Esophagus muscularis mucosa (tissue), 4 donors: ENCODE measurements at regions not wholly inside any gene's neighbourhood (a gene's known extent, or its start where the extent isn't known, plus 50 kb on each side); places are given as distances from the start of the nearest gene placed in this dataset.
A peak's percentile ranks its signal among the peaks of the same experiment; 100 is the strongest.
"Not testable (repeated sequence)": the region's sequence is repeated elsewhere in the genome, so short reads cannot be mapped to it uniquely, and the experiment has no call there.

Source experiments
- DNase-seq: peaks from one replicate; pipeline ENCODE4 v3.0.0-alpha.2; 2017; ENCODE audit errors: extremely low spot score
- H3K27ac ChIP-seq, 4 donors: fragments of 200-600 bp; sonication (generic); replicated peaks in 1 of 4; 1 replicate in 3 of 4; 2 replicates in 1 of 4; pipeline ENCODE4 v1.5.1; 2016 to 2019; ENCODE audit warnings: mild to moderate bottlenecking in 1 of 4
- H3K27me3 ChIP-seq, 4 donors: fragments of 200-600 bp; sonication (generic); one replicate each; pipeline versions ENCODE4 v1.5.1 to v1.6.0; 2016 to 2019
- H3K36me3 ChIP-seq, 4 donors: fragments of 200-600 bp; sonication (generic); one replicate each; pipeline ENCODE4 v1.5.1; 2016 to 2019
- H3K4me1 ChIP-seq, 4 donors: fragments of 200-600 bp; sonication (generic); one replicate each; pipeline ENCODE4 v1.5.1; 2016 to 2019
- H3K4me3 ChIP-seq, 4 donors: fragments of 200-600 bp; sonication (generic); 1 replicate in 2 of 4; 2 replicates in 2 of 4; pipeline ENCODE4 v1.5.1; 2016 to 2019; ENCODE audit warnings: mild to moderate bottlenecking in 4 of 4, moderate library complexity in 1 of 4
- H3K9me3 ChIP-seq, 4 donors: fragments of 200-600 bp; sonication (generic); 1 replicate in 3 of 4; 2 replicates in 1 of 4; pipeline ENCODE4 v1.5.1; 2016 to 2019
- CTCF ChIP-seq, 3 experiments: fragments of 200-600 bp in 2 of 3; fragments of 450-650 bp in 1 of 3; sonication (generic) in 2 of 3; IDR thresholded peaks; one replicate each; pipeline ENCODE4 v1.5.1; 2017 to 2019; ENCODE audit warnings: antibody characterized with exemption in 3 of 3, mild to moderate bottlenecking in 2 of 3, moderate library complexity in 1 of 3
- POLR2AphosphoS5 ChIP-seq, 2 donors: sonication (generic); formaldehyde crosslinking; IDR thresholded peaks; one replicate each; pipeline ENCODE4 v1.6.1; 2017; ENCODE audit warnings: antibody characterized with exemption in 2 of 2
- WGBS: methylation state at CpG from one replicate; pipeline ENCODE4 v1.1.5; 2018; 5-methylcytosine and 5-hydroxymethylcytosine counted together
- intact Hi-C: fragments of 100-400 bp; cut with DNase I; formaldehyde crosslinking; loops from one replicate; pipeline ENCODE4 v1.15.1; 2023

- Histone ChIP-seq H3K4me3 (peak overlapping the region; percentile 47 to 66 (median 56)), H3K27ac (peak overlapping the region; percentile 33 to 57 (median 48))
- DNase-seq, H3K9me3 ChIP-seq, H3K4me1 ChIP-seq, H3K36me3 ChIP-seq, intact Hi-C loops, H3K27me3 ChIP-seq: not testable (repeated sequence)
- peak in 1 of 2 donors; percentile 19 for TF ChIP-seq POLR2AphosphoS5 (IDR thresholded peaks at IDR 0.05)
- WGBS, result 3% methylated on average over 15 of the region's 42 CpGs
Observed at GRCh38 chr1:146472192-146472861, 243.5 kb upstream of the NOTCH2NLA start.

GRCh38 chr1:146459939-146460338 lies 231.1 kb upstream of the NOTCH2NLA start:
- H3K27me3 ChIP-seq, DNase-seq, H3K4me3 ChIP-seq, H3K4me1 ChIP-seq, H3K9me3 ChIP-seq, intact Hi-C loops, H3K27ac ChIP-seq, H3K36me3 ChIP-seq: not testable (repeated sequence)
- WGBS, result no CpG with 5 or more reads among the region's 2 CpGs

GRCh38 chr1:146459308-146459707 lies 230.5 kb upstream of the NOTCH2NLA start:
- H3K4me1 ChIP-seq, DNase-seq, H3K4me3 ChIP-seq, H3K27me3 ChIP-seq, H3K9me3 ChIP-seq, H3K36me3 ChIP-seq, H3K27ac ChIP-seq, intact Hi-C loops: not testable (repeated sequence)
- WGBS, result 76% methylated on average over 4 of the region's 5 CpGs

GRCh38 chr1:146448877-146449246 lies 220.0 kb upstream of the NOTCH2NLA start:
- H3K27me3 ChIP-seq, H3K4me3 ChIP-seq, intact Hi-C loops, H3K27ac ChIP-seq, DNase-seq, H3K36me3 ChIP-seq, H3K9me3 ChIP-seq, H3K4me1 ChIP-seq: not testable (repeated sequence)
- 0% methylated on average over 1 of the region's 13 CpGs for WGBS

- H3K4me1 ChIP-seq, H3K36me3 ChIP-seq, H3K27me3 ChIP-seq, H3K27ac ChIP-seq, H3K4me3 ChIP-seq, H3K9me3 ChIP-seq, DNase-seq, intact Hi-C loops: not testable (repeated sequence)
- 0% methylated on average over 1 of the region's 4 CpGs for WGBS
- peak in 1 of 3 experiments; percentile 45 for TF ChIP-seq CTCF (IDR thresholded peaks at IDR 0.05)
Observed at GRCh38 chr1:146448212-146448876, 219.5 kb upstream of the NOTCH2NLA start.

- WGBS, result 0% methylated on average over 8 of the region's 23 CpGs
- H3K9me3 ChIP-seq, H3K4me1 ChIP-seq, H3K36me3 ChIP-seq, intact Hi-C loops, H3K27ac ChIP-seq, H3K27me3 ChIP-seq: not testable (repeated sequence)
- H3K4me3 ChIP-seq, result peak overlapping the region; percentile 41 to 59 (median 48)
- TF ChIP-seq CTCF (IDR thresholded peaks at IDR 0.05), result peak in 1 of 3 experiments; percentile 14
- peak; percentile 50 for DNase-seq
Observed at GRCh38 chr1:146443871-146444222, 215.0 kb upstream of the NOTCH2NLA start.

- H3K27ac ChIP-seq, H3K36me3 ChIP-seq, H3K4me1 ChIP-seq, intact Hi-C loops, H3K9me3 ChIP-seq, H3K27me3 ChIP-seq, DNase-seq: not testable (repeated sequence)
- H3K4me3 ChIP-seq, result peak overlapping the region in 1 of 4 donors; percentile 48
- 85% methylated on average over 11 of the region's 29 CpGs for WGBS
Observed at GRCh38 chr1:146443088-146443870, 214.5 kb upstream of the NOTCH2NLA start.

GRCh38 chr1:146438543-146438942 lies 209.7 kb upstream of the NOTCH2NLA start:
- H3K36me3 ChIP-seq, H3K4me1 ChIP-seq, intact Hi-C loops, H3K27me3 ChIP-seq, DNase-seq, H3K27ac ChIP-seq, H3K4me3 ChIP-seq, H3K9me3 ChIP-seq: not testable (repeated sequence)
- WGBS, result 100% methylated on average over 1 of the region's 6 CpGs

- H3K9me3 ChIP-seq, H3K27ac ChIP-seq, H3K36me3 ChIP-seq, H3K4me1 ChIP-seq, intact Hi-C loops, DNase-seq, H3K4me3 ChIP-seq, H3K27me3 ChIP-seq: not testable (repeated sequence)
- 79% methylated on average over 1 of the region's 1 CpG for WGBS
Observed at GRCh38 chr1:146416642-146417041, 187.8 kb upstream of the NOTCH2NLA start.

- H3K27ac ChIP-seq, H3K27me3 ChIP-seq, H3K9me3 ChIP-seq, intact Hi-C loops, H3K4me3 ChIP-seq, H3K4me1 ChIP-seq, DNase-seq, H3K36me3 ChIP-seq: not testable (repeated sequence)
- no CpG with 5 or more reads among the region's 7 CpGs for WGBS
Observed at GRCh38 chr1:146415017-146415416, 186.2 kb upstream of the NOTCH2NLA start.
